NAMALWA (cell line): ENCODE measurements at regions not wholly inside any gene's neighbourhood (a gene's known extent, or its start where the extent isn't known, plus 50 kb on each side); places are given as distances from the start of the nearest gene placed in this dataset.

Source experiments
- DNase-seq: peaks from one replicate; pipeline ENCODE4 v3.0.0-alpha.2; 2015; ENCODE audit warnings: low spot score

DNA sequence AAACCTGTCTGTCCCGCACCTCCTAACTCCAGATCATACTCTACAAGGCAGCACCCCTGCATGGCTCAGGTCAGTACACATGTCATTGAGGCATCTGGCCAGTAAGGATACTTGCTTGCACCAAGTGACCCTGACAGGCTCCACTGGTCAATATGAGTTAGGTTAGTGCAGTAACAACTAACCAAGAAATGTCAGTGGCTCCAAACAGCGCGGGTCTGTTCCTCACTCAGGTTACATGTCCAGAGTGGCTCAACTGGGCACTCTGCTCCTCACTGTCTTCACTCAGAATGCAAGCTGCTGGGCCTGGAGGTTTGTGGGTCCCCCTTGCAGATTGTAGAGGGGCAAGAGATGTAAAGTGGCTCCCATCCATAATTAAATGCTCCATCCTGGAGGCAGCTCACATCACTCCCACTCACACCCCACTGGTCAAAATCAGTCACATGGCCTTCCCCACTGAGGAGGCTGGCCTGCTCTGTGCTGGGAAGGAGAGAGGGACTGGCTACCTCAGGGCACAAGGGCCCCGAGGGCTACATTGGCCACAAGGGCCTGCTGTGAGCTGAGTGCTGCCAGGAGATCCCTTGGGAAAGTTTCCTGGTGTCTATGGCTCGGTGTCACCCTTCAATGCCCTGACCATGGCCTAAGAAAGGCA lies 109.1 kb upstream of the GDF10 start:
- no peak for DNase-seq

DNA sequence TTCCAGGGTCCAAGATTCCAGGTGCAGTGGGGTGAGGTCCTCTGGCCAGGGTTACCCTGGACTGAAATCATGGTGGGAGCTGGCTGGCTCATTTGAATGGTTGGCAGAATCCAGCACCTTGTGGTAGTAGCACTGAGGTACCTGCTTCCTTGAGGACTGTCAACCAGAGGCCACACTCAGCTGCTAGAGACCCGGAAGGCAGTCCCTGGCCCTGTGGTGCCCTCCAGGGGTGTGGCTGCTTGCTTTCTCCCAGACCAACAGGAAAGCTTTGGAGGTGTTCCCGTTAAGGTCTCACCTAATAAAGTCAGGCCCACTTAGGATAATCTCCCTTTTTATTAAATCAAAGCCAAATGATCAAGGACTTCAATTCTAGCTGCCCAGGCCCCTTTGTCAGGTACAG lies 107.7 kb upstream of the GDF10 start:
- DNase-seq: no peak

DNA sequence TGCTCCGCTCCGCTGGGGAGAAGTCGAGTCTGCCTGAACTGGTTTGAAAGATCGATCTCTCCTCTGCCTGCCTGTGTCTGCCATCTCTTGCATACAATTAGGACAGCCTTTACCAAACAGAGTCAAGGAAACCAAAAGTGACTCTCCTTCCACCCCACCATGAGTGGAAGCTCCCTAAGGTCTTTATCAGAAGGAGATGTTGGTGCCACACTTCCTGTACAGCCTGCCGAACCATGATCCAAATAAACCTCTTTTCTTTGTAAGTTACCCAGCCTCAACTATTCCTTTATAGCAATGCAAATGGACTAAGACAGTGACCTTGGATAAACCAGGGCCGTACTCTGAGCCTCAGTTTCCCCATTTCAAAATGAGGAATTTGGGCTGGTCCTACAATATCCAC lies 106.3 kb upstream of the GDF10 start:
- no peak for DNase-seq

DNA sequence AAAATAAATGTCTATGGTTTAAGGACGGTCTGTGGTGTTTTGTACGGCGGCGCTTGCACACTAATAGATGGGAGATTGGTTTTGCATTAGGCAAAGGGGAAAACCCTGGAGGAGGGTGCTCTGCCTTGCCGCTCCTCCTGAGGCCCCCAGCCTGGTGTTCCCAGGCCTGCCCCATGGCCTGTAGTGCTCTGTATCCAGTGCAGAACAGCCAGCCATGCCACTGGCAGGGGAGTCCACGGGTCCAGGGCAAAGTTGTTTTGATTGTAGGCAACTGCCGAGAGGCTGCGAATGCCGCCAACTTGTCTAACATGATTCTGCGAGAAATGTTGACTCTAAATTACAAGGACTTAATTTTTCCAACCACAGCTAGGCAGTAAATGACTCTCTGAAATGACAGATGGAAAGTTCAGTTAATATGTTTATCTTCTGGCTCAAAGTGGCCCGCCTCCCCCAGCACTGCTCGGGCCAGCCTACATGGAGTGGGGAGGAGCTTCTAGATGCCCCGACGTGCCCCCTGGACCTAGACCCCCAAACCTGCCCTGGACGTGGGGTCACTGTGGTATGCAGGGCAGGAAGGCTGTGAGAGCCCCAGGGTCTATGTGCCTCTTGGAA lies 104.6 kb upstream of the GDF10 start:
- DNase-seq: no peak

DNA sequence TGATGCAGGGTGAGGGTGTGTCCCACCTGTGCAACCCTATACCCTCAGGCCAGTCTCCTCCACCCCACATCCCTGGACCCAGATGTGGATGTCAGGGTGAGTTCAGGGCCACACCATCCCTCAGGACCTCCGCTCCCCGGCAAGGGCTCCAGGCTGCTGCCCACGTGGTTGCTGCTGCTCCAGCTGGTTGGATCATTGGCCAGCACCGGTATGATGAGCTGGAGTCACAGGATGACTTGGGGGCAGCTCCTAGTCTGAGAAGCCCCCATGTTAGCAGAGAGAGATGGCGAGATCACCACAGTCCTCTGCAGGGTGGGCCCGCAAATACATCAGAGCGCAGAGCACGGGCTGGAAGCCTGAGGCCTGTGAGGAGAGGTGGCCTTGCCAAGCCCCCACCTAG lies 103.3 kb upstream of the GDF10 start:
- DNase-seq: no peak

DNA sequence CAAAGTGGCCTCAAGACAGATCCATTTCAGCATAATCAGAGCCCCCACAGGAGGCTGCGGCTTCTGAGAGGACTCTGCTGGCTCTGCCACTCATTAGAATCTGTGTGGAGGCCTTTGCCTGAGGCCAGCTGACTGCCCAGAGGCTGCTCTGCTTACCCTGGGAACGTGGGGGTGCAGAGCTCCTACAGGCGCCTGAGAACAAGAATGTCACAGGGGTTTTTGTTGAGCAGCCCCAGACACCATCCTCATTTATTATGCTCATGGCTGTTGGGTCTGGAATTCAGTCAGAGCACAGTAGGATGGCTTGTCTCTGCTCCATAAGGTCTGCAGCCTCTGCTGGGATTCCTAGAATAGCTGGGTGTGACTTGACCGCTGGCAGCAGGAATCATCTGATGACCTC lies 101.8 kb upstream of the GDF10 start:
- DNase-seq: no peak

DNA sequence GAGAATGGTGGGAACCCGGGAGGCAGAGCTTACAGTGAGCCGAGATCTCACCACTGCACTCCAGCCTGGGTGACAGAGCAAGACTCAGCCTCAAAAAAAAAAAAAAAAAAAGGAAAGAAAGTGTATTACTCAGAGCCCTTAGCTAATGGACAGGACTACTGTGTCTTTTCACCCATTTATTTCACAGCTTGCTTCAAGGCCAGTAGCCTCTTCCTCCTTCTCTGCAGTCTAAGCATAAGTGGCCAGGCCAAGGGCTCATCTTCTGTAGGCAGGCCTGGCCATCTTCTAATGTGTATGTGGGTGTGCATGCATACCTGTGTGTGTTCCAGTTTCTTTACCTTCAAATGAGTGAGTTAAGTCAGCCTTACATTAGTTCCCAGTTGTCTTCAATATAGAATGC lies 94.8 kb upstream of the GDF10 start:
- no peak for DNase-seq

DNA sequence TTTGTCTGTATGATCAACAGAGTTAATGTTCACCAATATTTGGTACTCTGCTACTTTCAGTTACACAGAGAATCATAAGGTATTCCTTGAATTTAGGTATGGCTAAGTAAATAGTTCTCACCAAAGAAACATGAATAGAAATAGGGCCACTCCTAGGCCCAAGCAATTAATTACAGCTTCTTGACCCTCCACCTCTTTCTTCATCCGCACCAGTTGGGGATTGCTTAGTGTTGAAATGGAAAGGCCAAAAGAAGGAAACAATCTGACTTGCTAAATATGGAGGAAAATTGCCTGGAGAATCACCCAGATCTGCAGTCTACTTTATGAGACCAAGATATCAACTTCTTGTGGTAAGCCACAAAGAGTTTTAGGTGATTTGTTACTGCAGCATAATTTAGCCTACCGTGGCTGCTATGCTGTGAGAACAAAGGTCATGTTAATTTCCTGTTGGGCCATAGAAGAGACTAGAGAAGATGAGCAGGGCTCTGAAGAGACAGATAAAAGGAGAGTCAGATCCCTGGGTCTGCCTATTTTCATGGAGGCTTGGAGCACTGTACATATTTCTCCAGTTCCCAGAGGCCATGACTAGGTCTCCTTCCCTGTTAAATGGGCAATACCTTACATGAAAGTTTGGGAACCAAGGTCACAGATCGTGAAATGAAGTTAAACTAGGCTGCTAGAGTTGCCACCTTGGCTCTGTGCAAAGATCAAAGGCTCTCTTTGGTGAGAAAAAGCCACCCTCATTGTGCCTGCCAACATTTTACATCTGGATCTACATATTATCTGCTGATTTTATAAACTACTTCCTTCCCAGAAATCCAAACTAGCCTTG lies 93.3 kb upstream of the GDF10 start:
- no peak for DNase-seq

DNA sequence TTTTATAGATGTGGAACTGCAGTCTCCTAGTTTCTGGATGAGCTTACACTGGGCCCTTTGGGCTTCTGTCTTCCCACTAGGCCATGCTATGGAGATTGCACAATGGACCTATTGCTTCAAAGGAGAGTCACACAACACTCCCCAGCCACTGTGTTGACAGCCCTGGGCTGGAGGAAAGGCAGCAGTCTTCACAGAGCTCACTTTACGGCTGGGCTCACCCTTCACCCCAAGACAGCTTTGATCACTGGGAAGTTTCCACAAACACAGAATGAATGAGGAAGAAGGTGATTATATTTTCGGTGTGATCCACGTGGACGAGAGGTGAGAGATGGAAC lies 92.7 kb upstream of the GDF10 start:
- DNase-seq: no peak

DNA sequence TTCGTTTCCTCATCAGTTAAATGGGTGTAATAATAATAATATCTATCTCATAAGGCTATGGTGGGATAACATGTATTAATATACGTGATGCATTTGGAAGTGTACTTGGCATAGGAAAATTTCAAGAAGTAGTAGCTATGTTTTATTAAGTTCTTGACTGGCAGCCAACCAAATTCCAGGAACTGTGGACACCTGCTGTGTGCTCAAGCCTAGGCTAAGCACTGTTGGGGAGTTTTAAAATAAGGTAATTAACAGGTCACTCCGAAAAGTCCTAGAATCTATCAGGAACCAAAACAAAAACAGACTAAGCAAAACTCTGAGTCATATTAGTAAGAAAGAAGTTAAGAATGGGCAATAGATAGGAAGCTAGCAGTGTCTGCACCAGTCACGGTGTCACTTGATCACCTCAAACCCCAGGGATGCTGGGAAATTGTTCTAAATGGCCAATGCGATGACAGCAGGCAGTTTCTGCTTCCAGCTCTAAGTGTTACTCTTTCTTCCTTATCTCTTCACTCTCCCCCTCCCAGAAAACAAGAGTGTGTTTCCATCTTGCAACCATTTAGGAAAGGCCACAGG lies 92.0 kb upstream of the GDF10 start:
- no peak for DNase-seq

DNA sequence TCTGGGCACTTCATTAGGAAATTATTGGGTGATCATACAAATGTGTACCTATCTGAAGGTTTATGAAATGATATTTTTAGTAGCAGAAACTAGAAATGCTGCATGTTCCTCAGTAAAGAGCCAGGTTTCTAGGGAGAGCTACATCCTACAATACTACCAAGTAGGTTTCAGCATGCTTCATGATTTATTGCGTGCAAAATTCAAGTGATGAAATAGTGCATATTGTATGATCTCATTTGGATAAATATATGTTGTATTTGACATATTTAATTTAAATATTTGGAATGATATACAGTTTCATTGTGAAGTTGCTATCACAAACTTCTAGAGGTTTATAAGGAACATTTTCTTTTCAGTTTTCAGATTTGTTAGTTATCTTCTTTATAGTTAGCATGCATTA lies 90.5 kb upstream of the GDF10 start:
- no peak for DNase-seq

DNA sequence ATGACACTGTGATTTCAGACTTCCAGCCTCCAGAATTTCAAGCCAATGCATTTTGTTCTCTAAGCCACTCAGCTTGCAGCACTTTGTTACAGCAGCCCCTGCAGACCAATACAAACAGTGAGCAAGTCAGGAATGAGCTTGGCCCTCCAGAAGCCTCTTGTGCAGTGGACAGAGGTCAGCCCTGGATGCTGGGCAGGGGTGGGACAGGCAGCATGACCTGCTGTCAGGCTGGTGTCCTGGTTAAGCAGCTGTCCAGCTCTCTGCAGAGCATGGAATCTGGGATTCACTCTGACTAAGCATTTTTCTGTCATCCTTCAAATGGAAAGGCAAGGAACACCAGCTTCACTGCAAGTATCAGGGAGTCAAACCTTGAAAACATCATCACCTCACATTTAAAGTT lies 85.5 kb upstream of the GDF10 start:
- DNase-seq: no peak

DNA sequence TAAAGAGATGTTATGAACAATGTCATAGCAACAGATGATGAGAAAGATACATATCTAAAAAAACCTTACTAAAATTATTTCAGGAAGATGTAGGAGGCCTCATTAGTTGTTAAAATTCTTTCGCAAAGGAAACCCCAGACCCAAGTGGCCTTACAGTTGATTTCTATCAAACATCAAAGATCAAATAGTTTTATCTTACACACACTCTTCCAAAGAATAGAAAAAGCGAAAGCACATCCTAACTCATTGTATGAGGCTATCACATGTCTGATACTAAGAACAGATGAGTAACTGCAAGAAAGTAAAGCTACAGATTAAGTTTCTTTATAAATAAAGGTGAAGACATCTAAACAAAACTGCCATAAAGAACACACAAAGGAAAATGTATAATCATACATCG lies 82.9 kb upstream of the GDF10 start:
- DNase-seq: no peak

DNA sequence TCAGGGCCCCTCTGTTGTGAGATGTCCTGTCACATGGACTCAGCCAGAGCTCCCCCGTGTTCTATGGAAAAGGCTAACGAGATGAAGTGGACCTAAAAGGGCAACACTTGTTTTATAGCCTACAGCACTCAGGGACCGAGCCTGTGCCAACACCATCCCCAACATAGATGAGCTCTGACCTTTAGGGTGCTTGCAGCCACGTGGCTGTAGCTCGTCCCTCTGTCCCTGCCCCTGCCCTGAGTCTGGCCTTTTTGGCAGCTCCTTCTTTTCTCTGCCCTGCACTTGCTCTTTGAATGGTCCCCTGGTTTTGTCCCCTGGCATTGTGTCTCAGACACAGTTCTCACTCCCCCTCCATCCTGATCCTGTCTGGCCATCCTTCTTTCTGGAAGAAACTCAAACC lies 81.2 kb upstream of the GDF10 start:
- DNase-seq: no peak

DNA sequence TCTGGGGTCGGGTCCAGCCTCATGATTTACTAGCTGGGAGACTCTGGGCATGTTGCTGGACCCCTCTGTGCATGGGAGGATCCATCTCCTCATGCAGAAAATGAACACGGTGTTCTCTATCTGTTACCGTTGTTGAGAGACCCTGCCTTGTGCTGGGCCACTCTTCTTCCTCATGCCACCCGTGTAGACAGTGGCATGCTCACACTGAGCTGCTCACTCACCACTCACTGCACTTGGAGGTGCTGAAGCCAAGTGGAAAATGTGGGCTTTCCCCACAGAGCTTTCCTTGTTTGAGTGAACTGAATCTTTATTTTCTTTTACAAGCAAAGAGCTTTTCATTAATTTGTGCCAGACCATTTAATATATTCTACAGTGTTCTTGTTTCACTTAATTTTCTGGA lies 77.5 kb upstream of the GDF10 start:
- DNase-seq: no peak

DNA sequence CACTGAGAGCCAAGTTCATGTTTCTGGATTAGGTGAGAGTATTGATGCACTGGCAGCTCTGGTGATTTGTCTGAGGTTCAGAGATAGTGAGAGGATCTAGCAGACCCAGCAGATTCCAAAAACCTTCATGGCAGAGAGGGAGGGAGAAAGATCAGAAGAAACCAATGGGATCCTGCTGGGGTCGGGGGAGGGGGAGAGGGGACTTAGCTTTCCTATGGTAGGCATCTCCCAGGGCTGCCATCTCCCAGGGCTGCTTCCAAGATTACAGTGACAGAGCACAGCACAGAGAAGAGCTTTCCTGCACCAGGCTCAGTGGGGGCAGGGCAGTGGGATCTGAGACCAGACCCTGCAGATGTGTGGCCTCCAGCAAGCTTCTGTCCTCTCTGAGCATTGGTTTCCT lies 76.8 kb upstream of the GDF10 start:
- no peak for DNase-seq

DNA sequence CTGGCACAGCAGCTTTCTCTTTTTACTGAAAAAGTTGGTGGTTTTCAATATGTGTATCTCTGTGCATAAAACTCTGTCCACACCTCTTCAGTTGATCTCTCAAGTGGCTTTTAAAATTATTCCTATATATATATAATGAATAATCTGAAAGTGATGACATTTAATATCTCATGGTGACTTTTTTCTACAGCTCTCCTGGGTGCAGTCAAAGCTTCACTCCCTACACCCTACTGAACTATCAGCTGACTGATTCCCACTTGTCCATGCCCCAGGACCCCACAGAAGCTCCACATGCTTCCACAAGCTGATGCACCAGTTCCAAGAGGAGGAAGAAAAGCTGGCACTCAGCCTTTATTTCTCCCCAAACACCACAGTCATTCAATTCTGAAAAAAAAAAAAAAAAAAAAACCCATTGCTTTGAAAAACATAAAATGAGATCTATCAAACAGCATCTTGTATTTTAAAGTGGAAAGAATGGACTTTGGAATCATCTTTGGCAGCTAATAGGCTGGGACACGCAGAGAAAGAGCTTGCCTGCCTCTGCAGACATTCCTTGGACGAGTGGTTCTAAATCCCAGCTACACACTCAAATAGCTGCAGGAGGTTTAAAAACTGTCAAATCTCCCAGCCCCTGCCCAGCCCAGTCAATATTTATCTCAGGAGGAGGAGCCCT lies 75.3 kb upstream of the GDF10 start:
- no peak for DNase-seq

DNA sequence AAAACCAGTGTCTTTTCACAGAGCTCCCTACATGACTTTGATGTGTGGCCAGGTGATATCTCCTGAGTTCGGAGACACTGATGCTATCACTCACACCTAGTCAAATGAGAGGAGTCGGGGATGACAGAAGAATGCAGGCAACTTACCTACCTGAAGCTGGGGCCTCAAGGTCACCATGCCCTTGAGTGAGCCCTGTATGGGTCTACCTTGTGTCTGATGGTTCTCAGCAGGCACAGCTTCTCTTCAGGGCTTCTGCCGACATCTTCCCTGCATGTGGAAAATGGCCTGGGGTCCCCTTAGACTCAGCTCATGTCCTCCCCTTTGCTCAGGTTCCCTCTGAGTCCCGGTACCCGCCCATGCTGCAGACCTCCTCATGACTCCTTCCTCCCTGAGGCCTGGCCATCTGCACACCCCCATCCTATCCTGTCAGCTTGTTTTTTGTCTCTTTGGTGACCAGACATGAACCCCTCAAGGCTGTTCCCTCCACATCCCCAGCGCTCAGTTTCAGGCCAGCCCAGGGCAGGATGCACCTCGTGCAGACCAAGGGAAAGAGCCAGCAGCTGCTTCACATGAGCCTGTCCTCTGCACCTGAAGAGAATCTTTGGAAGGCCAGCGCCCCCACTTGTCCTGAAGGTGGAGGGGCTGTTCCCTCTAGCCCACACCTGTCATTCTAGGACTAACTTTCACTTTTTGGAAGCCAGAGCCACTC lies 74.6 kb upstream of the GDF10 start:
- no peak for DNase-seq

DNA sequence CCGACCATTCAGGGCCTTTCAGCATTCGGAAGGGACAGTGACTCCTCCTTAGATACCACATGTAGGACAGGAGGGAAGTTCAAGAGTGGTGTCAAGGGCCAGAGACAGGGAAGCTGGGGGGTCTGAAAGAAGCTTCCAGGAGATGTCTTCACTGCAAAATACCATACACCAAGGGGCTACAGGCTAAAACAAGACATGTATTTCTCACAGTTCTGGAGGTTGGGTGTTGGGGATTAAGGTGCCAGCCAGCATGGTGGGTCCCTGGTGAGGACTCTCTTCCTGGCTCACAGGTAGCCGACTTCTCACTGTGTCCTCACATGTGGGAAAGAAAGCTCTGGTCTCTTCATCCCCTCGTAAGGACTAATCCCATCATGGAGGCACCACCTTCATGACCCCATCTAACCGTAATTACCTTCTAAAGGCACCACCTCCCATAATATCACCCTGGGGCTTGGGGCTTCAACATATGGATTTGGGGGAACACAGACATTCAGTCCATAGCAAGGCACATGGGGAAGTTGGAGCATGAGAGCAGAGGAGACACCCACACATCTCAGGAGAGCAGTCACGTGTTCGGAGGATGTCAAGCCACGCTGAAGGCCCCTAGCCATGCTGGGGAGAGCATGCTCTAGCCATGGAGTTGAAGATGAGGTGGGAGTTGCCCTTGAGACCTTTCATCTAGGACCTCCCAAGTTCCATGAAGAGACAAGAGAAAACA lies 73.9 kb upstream of the GDF10 start:
- DNase-seq: no peak

DNA sequence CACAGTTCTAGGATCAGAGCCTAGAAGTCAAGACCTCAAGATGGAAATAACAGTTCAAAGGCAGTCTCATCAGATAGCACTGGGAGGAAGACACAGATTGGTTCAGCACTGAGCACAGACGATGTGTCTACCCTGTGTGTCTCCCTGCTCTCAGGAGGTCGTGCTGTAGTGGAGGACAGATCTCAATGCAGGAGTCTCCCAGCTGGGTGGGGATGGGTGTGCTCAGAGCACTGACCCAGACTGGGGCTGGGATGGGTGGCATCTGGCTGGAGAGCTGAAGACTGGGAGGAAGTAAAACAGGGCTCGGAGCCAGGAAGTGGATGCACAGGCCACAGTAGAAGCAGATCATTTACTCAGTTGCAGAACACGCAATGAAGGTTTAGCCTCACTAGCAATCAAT lies 69.5 kb upstream of the GDF10 start:
- DNase-seq: no peak

DNA sequence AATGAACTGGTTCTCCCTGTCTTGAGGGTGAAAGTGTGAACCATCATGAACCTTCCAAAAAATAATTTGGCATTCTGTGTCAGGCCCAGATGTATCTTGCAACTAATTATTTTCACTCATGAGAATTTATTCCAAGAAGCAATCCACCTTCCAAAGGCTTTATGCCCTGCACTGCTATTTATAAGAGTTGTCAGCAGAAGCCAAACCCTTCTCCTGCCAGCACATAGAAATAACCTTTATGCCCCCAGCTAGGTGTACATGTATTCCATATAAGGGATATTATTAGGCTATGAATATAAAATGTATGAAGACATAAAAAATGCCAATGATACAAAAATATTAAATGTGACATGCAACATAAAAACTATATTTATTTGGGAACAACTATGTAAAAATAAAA lies 69.0 kb upstream of the GDF10 start:
- DNase-seq: no peak
